ENCODE measurements at regions not wholly inside any gene's neighbourhood (a gene's known extent, or its start where the extent isn't known, plus 50 kb on each side); places are given as distances from the start of the nearest gene placed in this dataset.
"Not testable (repeated sequence)": the region's sequence is repeated elsewhere in the genome, so short reads cannot be mapped to it uniquely, and the experiment has no call there.

DNA sequence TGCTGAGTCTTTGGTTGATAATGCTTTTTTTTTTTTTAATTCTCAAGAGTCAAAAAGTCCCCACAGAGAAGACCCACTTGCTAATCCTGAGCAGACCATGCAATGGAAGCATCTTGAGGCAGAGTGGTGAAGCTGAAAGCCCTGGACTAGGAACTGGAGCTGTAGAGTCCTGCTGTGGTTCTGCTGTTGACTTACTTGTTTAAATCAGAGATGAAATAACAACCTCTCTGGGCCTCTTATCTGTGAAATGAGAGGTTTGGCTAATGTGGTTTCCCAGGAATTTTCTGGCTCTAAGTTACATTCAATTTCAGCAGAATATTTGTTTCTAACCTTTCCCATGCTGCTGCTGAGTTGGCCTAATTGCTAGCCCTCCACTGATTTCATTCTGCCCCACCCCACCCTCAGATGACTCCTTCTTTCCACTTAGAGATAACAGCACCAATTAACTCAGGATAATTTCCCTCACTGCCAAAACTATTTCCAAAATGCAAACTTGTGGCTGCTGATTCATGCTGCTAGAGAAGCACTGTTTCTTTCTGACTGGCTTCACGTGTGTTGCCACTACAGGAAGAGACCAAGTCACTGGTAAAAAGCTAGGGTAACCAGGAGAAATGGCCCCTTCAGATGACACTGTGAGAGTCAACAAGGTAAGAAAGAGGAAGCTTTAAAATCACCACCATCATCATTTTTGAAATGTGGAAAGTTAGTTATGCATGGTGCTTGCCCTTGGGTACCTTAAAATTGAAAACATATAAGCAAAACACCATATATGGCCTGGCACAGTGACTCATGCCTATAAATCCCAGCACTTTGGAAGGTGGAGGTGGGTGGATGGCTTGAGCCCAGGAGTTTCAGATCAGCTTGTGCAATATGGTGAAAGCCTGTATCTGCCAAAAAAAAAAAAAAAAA, 326.4 kb downstream of the DCHS2 start:
- Histone ChIP-seq H4K20me1 (ENCODE audit: insufficient read depth) (no peaks in the 10 kb centered on the region), H3K27me3 (ENCODE audit: insufficient read depth, low read depth) (no peaks in the 10 kb centered on the region), H3K9ac (no peak overlapping the region), H3K27ac (no peak overlapping the region), H3K36me3 (ENCODE audit: insufficient read depth) (no peaks in the 10 kb centered on the region), H3K4me1 (ENCODE audit: low read depth, poor library complexity, severe bottlenecking) (peaks cover 13% of the 10 kb centered on the region), H3K4me3 (IDR thresholded peaks at IDR 0.05; ENCODE audit: insufficient read depth, low read depth, low read length) (no peak overlapping the region), H2AFZ (ENCODE audit: low read depth) (no peak overlapping the region), H3K79me2 (ENCODE audit: insufficient read depth, low read depth) (no peaks in the 10 kb centered on the region), H3K4me2 (no peak overlapping the region)
- TF ChIP-seq, protein P1, sequence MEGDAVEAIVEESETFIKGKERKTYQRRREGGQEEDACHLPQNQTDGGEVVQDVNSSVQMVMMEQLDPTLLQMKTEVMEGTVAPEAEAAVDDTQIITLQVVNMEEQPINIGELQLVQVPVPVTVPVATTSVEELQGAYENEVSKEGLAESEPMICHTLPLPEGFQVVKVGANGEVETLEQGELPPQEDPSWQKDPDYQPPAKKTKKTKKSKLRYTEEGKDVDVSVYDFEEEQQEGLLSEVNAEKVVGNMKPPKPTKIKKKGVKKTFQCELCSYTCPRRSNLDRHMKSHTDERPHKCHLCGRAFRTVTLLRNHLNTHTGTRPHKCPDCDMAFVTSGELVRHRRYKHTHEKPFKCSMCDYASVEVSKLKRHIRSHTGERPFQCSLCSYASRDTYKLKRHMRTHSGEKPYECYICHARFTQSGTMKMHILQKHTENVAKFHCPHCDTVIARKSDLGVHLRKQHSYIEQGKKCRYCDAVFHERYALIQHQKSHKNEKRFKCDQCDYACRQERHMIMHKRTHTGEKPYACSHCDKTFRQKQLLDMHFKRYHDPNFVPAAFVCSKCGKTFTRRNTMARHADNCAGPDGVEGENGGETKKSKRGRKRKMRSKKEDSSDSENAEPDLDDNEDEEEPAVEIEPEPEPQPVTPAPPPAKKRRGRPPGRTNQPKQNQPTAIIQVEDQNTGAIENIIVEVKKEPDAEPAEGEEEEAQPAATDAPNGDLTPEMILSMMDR (conservative IDR thresholded peaks at IDR 0.05; ENCODE audit: low read depth, low read length): no peak

DNA sequence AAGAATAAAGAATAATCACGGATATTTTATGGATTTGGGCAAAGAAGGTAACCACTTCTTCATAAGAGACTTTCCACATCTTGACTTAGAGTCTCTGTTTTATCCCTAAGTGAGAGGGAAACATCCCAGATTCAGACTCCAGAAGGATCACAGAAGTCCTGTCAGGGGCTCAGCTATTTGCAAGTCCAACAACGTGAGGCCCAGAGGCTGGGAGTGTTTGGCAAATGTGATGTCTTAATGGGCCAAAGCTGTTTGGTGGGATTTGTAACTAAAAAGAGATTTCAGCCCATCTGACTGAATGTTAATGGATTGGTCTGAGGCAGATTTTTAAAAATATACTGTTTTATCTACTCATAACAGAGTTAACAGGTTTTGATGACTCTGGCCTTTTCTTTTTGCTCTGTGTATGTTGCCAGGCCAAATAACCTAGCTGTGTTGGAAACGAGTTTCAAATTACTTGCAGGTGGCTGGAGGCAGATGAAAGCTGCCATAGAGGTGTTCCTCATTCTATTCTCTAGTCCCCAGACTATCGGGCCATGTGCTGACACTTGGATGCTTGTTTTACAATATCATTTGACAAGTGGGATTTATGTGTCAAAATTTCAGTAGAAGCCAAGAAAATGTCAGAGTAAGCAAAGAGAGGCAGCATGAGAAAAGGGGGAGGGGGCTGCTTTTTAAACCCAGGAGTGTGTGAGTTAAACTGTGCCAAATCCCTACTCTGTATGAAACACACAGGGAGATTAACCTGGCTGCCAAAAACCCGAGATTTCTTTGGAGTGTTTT, 330.9 kb downstream of the DCHS2 start:
- H3K27ac ChIP-seq: no peak overlapping the region
- H3K79me2 ChIP-seq (ENCODE audit: insufficient read depth, low read depth): no peaks in the 10 kb centered on the region
- no peak overlapping the region for H3K4me2 ChIP-seq
- H3K9ac ChIP-seq: no peak overlapping the region
- no peaks in the 10 kb centered on the region for H4K20me1 ChIP-seq (ENCODE audit: insufficient read depth)
- no peak overlapping the region for H2AFZ ChIP-seq (ENCODE audit: low read depth)
- H3K27me3 ChIP-seq (ENCODE audit: insufficient read depth, low read depth): no peaks in the 10 kb centered on the region
- TF ChIP-seq, protein P1 (conservative IDR thresholded peaks at IDR 0.05; ENCODE audit: low read depth, low read length): no peak
- no peak overlapping the region for H3K4me3 ChIP-seq (IDR thresholded peaks at IDR 0.05; ENCODE audit: insufficient read depth, low read depth, low read length)
- H3K36me3 ChIP-seq (ENCODE audit: insufficient read depth): no peaks in the 10 kb centered on the region
- peaks cover 9% of the 10 kb centered on the region for H3K4me1 ChIP-seq (ENCODE audit: low read depth, poor library complexity, severe bottlenecking)

DNA sequence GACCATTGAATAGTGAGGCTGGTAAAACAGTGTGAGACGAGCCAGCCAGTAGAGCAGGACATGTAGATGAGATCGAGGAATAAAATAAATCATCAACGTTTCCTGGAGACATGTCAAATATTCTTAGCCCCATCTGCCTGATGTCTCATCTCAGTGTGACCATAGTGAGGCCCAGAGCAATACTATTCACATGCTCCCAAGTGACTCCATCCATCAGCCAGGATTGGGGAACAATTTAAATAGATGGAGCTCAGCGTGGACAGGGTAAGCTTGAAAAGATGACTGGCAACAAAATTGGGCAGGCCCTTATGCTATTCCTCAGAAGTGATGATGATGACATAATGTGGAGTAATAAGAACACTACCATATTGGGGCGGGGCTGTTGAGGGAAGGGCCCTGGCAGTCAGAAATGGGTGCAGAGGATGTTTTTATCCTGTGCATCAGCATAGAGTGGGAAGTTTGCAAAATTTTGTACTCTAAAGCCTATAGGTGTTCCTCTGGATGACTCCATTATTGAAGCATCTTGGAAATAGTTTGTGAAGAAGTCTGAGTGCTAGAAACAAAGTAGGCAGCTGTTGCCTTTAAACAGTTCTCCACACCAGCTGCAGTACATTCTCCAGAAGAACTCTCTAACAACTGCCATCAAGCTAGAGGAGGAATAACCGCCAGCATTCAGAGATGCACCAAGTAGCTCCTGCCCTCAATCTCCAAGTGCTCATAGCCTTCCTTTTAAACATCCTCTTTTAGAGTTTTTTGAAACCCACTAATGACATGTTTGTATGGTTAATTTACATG, 333.0 kb downstream of the DCHS2 start:
- TF ChIP-seq, protein P1 (conservative IDR thresholded peaks at IDR 0.05; ENCODE audit: low read depth, low read length): no peak
- H3K4me3 ChIP-seq (IDR thresholded peaks at IDR 0.05; ENCODE audit: insufficient read depth, low read depth, low read length): no peak overlapping the region
- H3K9ac ChIP-seq: no peak overlapping the region
- no peaks in the 10 kb centered on the region for H3K36me3 ChIP-seq (ENCODE audit: insufficient read depth)
- no peak overlapping the region for H2AFZ ChIP-seq (ENCODE audit: low read depth)
- H3K27me3 ChIP-seq (ENCODE audit: insufficient read depth, low read depth): no peaks in the 10 kb centered on the region
- H3K4me2 ChIP-seq: no peak overlapping the region
- H4K20me1 ChIP-seq (ENCODE audit: insufficient read depth): no peaks in the 10 kb centered on the region
- H3K4me1 ChIP-seq (ENCODE audit: low read depth, poor library complexity, severe bottlenecking): no peaks in the 10 kb centered on the region
- no peak overlapping the region for H3K27ac ChIP-seq
- H3K79me2 ChIP-seq (ENCODE audit: insufficient read depth, low read depth): no peaks in the 10 kb centered on the region

DNA sequence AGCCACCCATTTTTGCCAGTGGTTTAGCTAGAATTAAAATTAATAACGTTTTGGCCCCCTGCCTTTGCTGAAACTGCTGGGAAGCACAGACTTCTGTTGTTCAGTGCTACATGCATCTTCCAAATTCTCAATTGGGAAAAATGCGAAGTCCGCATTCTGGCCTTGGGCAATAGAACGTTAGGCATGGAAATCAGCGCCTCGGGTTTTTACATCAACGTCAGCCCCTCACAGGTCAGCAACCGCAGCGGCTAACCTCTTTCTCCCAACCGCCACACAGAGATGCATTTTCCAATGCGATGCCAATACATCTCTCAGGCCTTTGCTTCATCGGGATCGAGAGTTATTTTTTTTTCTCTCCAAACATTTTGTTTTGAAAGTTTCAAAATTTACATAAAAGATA, 339.1 kb downstream of the DCHS2 start:
- H3K79me2 ChIP-seq (ENCODE audit: insufficient read depth, low read depth): no peaks in the 10 kb centered on the region
- no peaks in the 10 kb centered on the region for H3K4me1 ChIP-seq (ENCODE audit: low read depth, poor library complexity, severe bottlenecking)
- H3K36me3 ChIP-seq (ENCODE audit: insufficient read depth): no peaks in the 10 kb centered on the region
- TF ChIP-seq, protein P1 (conservative IDR thresholded peaks at IDR 0.05; ENCODE audit: low read depth, low read length): no peak
- no peak overlapping the region for H3K4me2 ChIP-seq
- no peaks in the 10 kb centered on the region for H4K20me1 ChIP-seq (ENCODE audit: insufficient read depth)
- H2AFZ ChIP-seq (ENCODE audit: low read depth): no peak overlapping the region
- no peak overlapping the region for H3K4me3 ChIP-seq (IDR thresholded peaks at IDR 0.05; ENCODE audit: insufficient read depth, low read depth, low read length)
- no peak overlapping the region for H3K9ac ChIP-seq
- no peak overlapping the region for H3K27ac ChIP-seq
- H3K27me3 ChIP-seq (ENCODE audit: insufficient read depth, low read depth): no peaks in the 10 kb centered on the region

DNA sequence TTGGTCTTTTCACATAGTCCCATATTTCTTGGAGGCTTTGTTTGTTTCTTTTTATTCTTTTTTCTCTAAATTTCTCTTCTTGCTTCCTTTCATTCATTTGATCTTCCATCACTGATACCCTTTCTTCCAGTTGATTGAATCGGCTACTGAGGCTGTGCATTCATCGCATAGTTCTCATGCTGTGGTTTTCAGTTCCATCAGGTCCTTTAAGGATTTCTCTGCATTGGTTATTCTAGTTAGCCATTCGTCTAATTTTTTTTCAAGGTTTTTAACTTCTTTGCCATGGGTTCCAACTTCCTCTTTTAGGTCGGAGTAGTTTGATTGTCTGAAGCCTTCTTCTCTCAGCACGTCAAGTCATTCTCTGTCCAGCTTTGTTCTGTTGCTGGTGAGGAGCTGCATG, 342.4 kb downstream of the DCHS2 start:
- H3K27me3 ChIP-seq (ENCODE audit: insufficient read depth, low read depth); H3K36me3 ChIP-seq (ENCODE audit: insufficient read depth); H3K79me2 ChIP-seq (ENCODE audit: insufficient read depth, low read depth); H4K20me1 ChIP-seq (ENCODE audit: insufficient read depth); H3K4me1 ChIP-seq (ENCODE audit: low read depth, poor library complexity, severe bottlenecking); H2AFZ ChIP-seq (ENCODE audit: low read depth); H3K27ac ChIP-seq; H3K4me2 ChIP-seq; H3K4me3 ChIP-seq (IDR thresholded peaks at IDR 0.05; ENCODE audit: insufficient read depth, low read depth, low read length); H3K9ac ChIP-seq: not testable (repeated sequence)
